Neural progenitor cell (in vitro differentiated cells): ENCODE measurements at regions not wholly inside any gene's neighbourhood (a gene's known extent, or its start where the extent isn't known, plus 50 kb on each side); places are given as distances from the start of the nearest gene placed in this dataset.

Experiments
- EZH2 ChIP-seq: fragments of 200-600 bp; sonication (generic); IDR thresholded peaks from 2 replicates; pipeline ENCODE4 v1.6.1; 2017; ENCODE audit warnings: antibody characterized with exemption, mild to moderate bottlenecking, moderate library complexity
- EZH2phosphoT487 ChIP-seq: fragments of 200-600 bp; sonication (generic); IDR thresholded peaks from 2 replicates; pipeline ENCODE4 v1.6.1; 2017; ENCODE audit warnings: antibody characterized with exemption
- TF ChIP-seq, protein P1 (sequence below): fragments of 200-600 bp; sonication (generic); IDR thresholded peaks from 2 replicates; pipeline ENCODE4 v1.5.1; 2017; ENCODE audit warnings: antibody characterized with exemption, mild to moderate bottlenecking

DNA sequence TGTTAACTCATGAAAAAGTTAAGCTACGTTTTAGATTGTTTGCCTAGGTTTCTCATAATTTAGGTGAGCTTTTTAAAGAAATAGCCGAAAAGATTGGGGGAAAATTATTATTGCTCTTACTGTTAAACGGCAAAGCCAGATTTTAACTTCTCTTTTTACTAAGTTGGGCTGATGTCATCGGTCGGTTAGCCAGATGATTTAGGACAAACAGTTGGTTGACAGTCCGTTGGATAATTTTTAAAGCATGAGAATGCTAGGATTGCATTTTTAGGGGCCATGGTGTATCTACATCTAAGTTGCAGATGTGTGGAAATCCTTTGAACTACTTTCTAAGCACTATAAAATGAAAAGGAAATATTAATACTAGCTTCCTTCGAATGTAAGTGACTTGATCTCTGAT, 280.9 kb upstream of the AKR1E2 start:
- TF ChIP-seq EZH2phosphoT487 (no peak), EZH2 (no peak)
- TF ChIP-seq, protein P1, sequence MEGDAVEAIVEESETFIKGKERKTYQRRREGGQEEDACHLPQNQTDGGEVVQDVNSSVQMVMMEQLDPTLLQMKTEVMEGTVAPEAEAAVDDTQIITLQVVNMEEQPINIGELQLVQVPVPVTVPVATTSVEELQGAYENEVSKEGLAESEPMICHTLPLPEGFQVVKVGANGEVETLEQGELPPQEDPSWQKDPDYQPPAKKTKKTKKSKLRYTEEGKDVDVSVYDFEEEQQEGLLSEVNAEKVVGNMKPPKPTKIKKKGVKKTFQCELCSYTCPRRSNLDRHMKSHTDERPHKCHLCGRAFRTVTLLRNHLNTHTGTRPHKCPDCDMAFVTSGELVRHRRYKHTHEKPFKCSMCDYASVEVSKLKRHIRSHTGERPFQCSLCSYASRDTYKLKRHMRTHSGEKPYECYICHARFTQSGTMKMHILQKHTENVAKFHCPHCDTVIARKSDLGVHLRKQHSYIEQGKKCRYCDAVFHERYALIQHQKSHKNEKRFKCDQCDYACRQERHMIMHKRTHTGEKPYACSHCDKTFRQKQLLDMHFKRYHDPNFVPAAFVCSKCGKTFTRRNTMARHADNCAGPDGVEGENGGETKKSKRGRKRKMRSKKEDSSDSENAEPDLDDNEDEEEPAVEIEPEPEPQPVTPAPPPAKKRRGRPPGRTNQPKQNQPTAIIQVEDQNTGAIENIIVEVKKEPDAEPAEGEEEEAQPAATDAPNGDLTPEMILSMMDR: no peak
